Activated CD8-positive, alpha-beta memory T cell treated with anti-CD3 and anti-CD28 coated beads, Interleukin-2, amount 10 ng/mL, durations not matched to agents 7 days and 5 days (primary cell): ENCODE measurements at regions not wholly inside any gene's neighbourhood (a gene's known extent, or its start where the extent isn't known, plus 50 kb on each side); places are given as distances from the start of the nearest gene placed in this dataset.
"Not testable (repeated sequence)": the region's sequence is repeated elsewhere in the genome, so short reads cannot be mapped to it uniquely, and the experiment has no call there.

ENCODE experiments used
- ATAC-seq: fragments of 150-1000 bp; cut with Tn5 transposase; one replicate; pipeline ENCODE4 v1.10.0; 2021; ENCODE audit warnings: moderate library complexity
- CTCF ChIA-PET: fragments of 350-600 bp; sonication (Branson Sonifier 250); formaldehyde crosslinking; loops from one replicate; lab custom pipeline; 2021; ENCODE audit warnings: antibody characterized with exemption; lab: Charles Lee
- DNase-seq: peaks from one replicate; pipeline ENCODE4 v3.0.0-alpha.2; 2020
- H3K27ac Mint-ChIP-seq: one replicate; pipeline ENCODE4 v1.8.0; 2021; ENCODE audit warnings: mild to moderate bottlenecking, mixed read lengths
- H3K27me3 Mint-ChIP-seq: one replicate; pipeline ENCODE4 v1.8.0; 2021; ENCODE audit warnings: mixed read lengths
- H3K36me3 Mint-ChIP-seq: one replicate; pipeline ENCODE4 v1.8.0; 2021; ENCODE audit warnings: mild to moderate bottlenecking, mixed read lengths
- H3K4me1 Mint-ChIP-seq: one replicate; pipeline ENCODE4 v1.8.0; 2021; ENCODE audit warnings: mixed read lengths
- H3K4me3 Mint-ChIP-seq: one replicate; pipeline ENCODE4 v1.8.0; 2021; ENCODE audit warnings: mild to moderate bottlenecking, moderate library complexity, mixed read lengths
- H3K9me3 Mint-ChIP-seq: one replicate; pipeline ENCODE4 v1.8.0; 2022; ENCODE audit warnings: low read depth, mixed read lengths

DNA sequence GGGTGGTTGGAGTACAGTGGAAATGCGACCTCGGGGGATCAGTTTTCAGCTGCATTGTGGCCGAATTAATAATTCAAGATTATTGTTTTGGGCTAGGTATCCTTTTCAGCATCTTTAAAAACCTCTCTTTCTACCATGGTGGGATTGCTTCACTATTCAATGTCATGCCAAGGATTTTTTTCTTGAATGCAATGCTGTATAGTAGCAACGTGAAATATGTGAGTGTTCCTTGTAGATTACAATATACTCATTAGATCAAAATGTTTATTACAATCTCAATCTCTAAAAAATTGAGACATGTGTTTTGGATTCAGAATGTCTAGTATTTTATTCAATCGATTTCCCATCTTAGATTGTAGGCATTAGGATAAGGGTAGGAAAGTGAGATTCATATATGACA lies 586.5 kb upstream of the TBL1XR1 start:
- DNase-seq (no peak), ATAC-seq (no peak)
- Mint-ChIP-seq H3K36me3 (peaks cover 1% of the 10 kb centered on the region), H3K4me1 (peaks cover 21% of the 10 kb centered on the region), H3K4me3 (no peak overlapping the region), H3K27me3 (no peaks in the 10 kb centered on the region), H3K27ac (no peak overlapping the region), H3K9me3 (no peaks in the 10 kb centered on the region)
- CTCF ChIA-PET, result no interaction called here

DNA sequence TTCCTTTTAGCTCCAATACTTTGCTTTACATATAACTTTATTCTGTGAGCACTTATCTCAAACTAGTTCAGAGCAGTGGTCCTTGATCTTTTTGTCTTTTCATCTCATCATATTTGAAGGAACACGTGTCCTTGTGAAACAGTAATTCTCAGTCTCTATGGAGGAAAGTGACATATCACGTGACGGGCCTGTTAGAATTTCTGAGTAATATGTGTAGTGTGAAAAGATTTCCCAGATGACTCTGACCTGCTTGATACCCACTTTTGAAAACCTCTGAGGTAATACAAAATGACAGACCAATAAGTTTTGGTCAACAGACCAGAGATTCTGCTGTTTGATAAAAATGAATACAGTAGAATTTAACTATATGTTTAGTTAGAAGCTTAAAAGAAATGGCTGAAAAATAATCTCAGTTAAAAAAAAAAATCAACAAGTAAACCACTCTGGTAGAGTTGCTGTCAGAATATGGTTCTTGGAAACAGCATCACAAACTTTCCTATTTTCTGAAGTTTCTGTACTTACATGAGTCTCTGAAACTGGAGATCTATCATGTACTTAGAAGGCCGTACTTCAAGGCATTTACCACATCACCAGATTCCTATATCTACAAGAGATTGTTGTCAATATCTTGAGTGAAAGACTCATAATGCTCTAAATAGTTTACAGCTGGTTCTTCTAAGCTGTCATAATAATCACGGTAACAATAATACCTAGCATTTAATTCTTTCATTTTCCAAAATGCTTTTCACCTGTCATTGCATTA lies 590.2 kb upstream of the TBL1XR1 start:
- CTCF ChIA-PET, result interaction anchor here (1.3 kb wide), 1 partner anchor 10 kb away, joined by 3 read pairs; no protein-coding TSS in a partner anchor
- Mint-ChIP-seq H3K27me3 (no peaks in the 10 kb centered on the region), H3K4me3 (no peak overlapping the region), H3K4me1 (peaks cover 18% of the 10 kb centered on the region), H3K9me3 (no peaks in the 10 kb centered on the region), H3K36me3 (peaks cover 1% of the 10 kb centered on the region), H3K27ac (no peak overlapping the region)
- ATAC-seq (peak; percentile 78), DNase-seq (no peak)

DNA sequence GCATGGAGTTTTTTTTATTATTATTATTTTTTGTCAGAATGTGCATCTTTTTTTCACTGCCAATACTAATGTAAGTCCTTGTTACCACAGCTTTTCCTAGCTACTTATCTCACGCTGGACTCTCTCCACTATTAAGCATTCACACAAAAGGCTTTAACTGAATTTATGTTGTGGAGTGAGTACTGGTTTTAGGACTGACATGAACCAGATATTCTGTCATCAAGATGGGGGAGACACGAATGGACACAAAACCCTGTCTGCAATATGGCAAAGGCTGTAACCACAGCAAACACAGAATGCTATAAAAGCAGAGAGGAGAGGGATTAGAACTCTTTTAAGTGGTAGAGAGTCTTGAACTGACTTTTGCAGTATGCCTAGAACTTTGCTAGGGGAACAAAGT lies 592.2 kb upstream of the TBL1XR1 start:
- Mint-ChIP-seq H3K27ac (no peak overlapping the region), H3K27me3 (peaks cover 2% of the 10 kb centered on the region), H3K9me3 (no peaks in the 10 kb centered on the region), H3K36me3 (peaks cover 1% of the 10 kb centered on the region), H3K4me3 (no peak overlapping the region), H3K4me1 (peaks cover 18% of the 10 kb centered on the region)
- DNase-seq (no peak), ATAC-seq (no peak)
- CTCF ChIA-PET, result interaction anchor here (0.7 kb wide), 1 partner anchor 232 kb away, joined by 3 read pairs; no protein-coding TSS in a partner anchor

DNA sequence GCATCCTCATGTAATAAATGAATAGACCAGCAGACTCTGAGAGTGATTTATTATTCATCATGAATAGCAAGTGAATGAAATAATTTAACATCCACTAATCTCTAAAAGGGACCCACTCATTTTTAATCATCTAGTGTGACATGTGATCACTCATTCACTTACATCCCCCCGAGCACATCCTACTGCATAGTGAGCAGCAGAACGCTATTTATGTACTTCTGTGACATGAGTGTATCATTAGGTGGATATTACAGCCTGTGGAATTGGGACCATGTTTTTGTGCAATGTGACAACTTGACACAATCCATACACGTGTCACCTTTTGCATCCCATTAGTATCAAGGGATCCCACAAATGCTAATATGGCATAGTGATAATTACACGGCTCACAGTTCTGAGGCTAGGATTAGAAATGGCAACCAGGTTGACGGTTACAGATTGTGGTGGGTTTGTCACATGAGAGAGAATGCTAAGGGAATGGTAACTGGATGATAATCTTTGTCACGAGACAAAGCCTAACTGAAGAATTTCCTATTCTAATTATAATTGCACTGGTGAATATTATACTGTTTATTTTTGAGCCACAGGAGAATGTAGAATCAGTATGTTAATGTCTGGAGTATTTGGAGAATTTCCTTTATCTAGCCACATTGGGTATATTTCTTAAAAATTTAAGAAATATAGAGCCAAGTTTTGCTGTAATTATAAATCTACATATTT lies 595.2 kb upstream of the TBL1XR1 start:
- no peak overlapping the region for H3K4me3 Mint-ChIP-seq
- H3K9me3 Mint-ChIP-seq, result no peaks in the 10 kb centered on the region
- DNase-seq (no peak), ATAC-seq (no peak)
- peaks cover 2% of the 10 kb centered on the region for H3K27me3 Mint-ChIP-seq
- H3K4me1 Mint-ChIP-seq, result peaks cover 7% of the 10 kb centered on the region
- CTCF ChIA-PET, result no interaction called here
- H3K27ac Mint-ChIP-seq, result no peak overlapping the region
- H3K36me3 Mint-ChIP-seq, result no peaks in the 10 kb centered on the region

DNA sequence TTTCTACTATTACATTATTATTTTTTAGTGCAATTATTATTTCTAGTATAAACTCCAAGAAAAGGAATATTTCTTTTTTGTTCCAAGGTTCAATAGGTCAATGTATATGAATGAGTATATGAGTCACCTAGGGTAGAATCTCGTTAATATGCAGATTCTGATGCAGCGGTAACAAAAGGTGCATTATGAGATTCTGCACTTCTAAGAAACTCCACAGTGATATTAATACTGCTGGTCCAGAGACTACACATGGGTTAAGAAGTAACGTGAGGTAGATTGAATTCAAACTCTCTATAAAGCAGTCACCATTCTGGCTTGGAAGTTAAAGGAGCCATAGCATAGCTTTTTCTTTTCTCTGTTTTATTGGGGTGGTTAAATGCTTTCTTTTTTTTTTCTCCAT lies 596.2 kb upstream of the TBL1XR1 start:
- ATAC-seq (no peak), DNase-seq (no peak)
- Mint-ChIP-seq H3K36me3 (no peaks in the 10 kb centered on the region), H3K4me1 (no peaks in the 10 kb centered on the region), H3K9me3 (no peaks in the 10 kb centered on the region), H3K4me3 (no peak overlapping the region), H3K27ac (no peak overlapping the region), H3K27me3 (peaks cover 2% of the 10 kb centered on the region)
- CTCF ChIA-PET, result interaction anchor here (0.6 kb wide), 1 partner anchor 203 kb away, joined by 5 read pairs; no protein-coding TSS in a partner anchor

DNA sequence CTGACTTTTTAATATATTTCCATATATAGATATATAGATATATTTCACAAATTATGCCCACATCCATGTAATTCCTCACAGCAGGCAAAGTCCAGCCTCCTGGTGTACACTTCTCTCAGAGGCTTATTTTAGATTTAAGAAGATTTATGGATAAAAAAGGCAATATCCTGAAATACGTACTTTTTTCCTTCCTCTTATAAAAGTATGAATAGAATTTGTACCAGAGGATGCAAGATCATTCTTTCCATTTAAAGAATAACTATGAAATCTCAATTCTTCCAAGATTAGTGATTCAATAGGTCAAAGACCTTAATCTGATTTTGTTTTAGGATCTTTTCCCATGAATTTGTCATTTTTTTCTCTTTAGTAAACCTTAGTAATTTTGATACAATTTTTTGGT lies 597.9 kb upstream of the TBL1XR1 start:
- CTCF ChIA-PET, result no interaction called here
- Mint-ChIP-seq H3K27me3 (peaks cover 2% of the 10 kb centered on the region), H3K4me3 (no peak overlapping the region), H3K27ac (no peak overlapping the region), H3K9me3 (no peaks in the 10 kb centered on the region), H3K4me1 (peaks cover 6% of the 10 kb centered on the region), H3K36me3 (no peaks in the 10 kb centered on the region)
- ATAC-seq (no peak), DNase-seq (no peak)

DNA sequence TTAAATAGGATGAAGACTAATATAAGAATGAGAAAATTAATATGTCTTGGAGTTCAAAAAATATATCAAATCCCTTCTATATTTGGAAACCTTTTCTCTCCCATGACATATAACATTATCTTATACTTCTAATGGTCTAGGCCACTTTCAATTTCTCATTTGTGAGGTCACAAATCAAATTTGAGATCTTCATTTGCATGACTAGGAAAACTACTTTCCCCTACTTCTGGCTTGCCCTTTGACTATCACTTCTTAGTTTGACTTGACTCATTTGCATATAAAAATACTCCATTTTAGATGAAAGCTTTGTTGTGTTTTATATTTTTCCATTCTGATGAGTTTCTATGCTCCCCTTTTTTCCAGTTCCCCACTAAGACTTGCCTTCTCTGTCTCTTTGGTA lies 598.6 kb upstream of the TBL1XR1 start:
- Mint-ChIP-seq H3K36me3 (no peaks in the 10 kb centered on the region), H3K9me3 (no peaks in the 10 kb centered on the region), H3K4me3 (no peak overlapping the region), H3K27me3 (peaks cover 2% of the 10 kb centered on the region), H3K27ac (no peak overlapping the region), H3K4me1 (peaks cover 7% of the 10 kb centered on the region)
- no peak for DNase-seq
- CTCF ChIA-PET, result no interaction called here
- ATAC-seq, result no peak

DNA sequence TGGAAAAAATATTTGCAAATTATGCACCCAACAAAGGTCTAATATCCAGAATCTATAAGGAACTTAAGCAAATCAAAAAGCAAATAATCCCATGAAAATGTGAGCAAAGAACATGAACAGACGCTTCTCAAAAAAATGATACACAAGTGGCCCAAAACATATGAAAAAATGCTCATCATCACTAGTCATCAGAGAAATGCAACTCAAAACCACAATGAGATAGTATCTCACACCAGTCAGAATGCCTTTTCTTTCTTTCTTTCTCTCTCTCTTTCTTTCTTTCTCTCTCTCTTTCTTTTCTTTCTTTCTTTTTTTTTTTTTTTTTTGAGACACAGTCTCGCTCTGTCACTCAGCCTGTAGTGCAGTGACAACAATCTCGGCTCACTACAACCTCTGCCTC lies 602.9 kb upstream of the TBL1XR1 start:
- ATAC-seq, H3K27me3 Mint-ChIP-seq, DNase-seq, H3K9me3 Mint-ChIP-seq, H3K27ac Mint-ChIP-seq, H3K4me1 Mint-ChIP-seq, CTCF ChIA-PET, H3K4me3 Mint-ChIP-seq, H3K36me3 Mint-ChIP-seq: not testable (repeated sequence)

DNA sequence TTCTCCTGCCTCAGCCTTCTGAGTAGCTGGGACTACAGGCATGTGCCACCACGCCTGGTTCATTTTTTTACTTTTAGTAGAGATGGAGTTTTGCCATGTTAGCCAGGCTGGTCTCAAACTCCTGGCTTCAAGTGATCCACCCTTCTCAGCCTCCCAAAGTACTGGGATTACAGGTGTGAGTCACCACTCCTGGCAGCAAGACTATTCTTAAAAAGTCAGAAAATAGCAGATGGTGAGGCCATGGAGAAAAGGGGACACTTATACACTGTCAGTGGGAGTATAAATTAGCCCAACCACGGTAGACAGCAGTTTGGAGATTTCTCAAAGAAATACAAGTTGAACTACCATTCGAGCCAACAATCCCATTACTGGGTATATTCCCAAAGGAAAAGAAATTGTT lies 603.3 kb upstream of the TBL1XR1 start:
- Mint-ChIP-seq H3K27me3 (peaks cover 3% of the 10 kb centered on the region), H3K36me3 (no peaks in the 10 kb centered on the region), H3K4me1 (peaks cover 7% of the 10 kb centered on the region), H3K27ac (no peak overlapping the region), H3K4me3 (no peak overlapping the region), H3K9me3 (no peaks in the 10 kb centered on the region)
- CTCF ChIA-PET, result no interaction called here
- no peak for ATAC-seq
- DNase-seq, result no peak

DNA sequence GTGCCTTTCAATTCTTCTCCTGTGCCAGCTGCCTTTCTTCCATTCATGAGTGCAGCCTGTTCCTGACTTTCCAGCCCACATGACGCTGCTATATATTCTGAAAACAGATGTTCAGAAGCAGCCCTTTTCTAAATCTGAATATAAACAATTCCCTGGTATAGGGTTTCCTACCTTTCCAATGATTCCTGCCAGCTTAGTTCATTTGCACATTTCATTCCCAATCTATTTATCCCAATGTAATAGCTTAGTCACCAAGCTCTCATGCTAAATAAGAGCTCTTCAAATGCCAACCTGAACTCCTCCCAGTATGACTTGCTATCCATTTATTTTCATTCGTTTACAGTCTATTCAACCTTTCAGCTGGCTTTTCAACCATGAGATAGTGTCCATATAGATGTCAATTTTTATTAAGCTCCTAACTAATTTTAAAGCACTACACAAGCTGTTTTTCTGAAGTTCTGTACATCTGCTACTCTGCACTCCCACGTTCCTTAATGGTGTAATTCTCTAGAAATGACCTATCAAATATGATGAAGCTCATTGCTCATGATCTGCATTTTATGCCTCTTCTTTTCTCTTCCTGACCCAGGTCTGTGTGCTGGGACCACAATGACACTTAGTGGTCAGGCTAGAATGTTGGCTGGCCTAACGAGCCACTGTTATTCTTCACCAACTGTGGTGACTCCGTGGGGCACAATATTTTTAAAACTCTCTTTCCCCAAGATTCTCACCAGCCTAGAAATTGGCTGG lies 605.0 kb upstream of the TBL1XR1 start:
- ATAC-seq (no peak), DNase-seq (no peak)
- H3K27ac Mint-ChIP-seq, result no peak overlapping the region
- no peak overlapping the region for H3K4me3 Mint-ChIP-seq
- H3K36me3 Mint-ChIP-seq, result no peaks in the 10 kb centered on the region
- H3K27me3 Mint-ChIP-seq, result peaks cover 3% of the 10 kb centered on the region
- CTCF ChIA-PET, result no interaction called here
- peaks cover 7% of the 10 kb centered on the region for H3K4me1 Mint-ChIP-seq
- H3K9me3 Mint-ChIP-seq, result no peaks in the 10 kb centered on the region

DNA sequence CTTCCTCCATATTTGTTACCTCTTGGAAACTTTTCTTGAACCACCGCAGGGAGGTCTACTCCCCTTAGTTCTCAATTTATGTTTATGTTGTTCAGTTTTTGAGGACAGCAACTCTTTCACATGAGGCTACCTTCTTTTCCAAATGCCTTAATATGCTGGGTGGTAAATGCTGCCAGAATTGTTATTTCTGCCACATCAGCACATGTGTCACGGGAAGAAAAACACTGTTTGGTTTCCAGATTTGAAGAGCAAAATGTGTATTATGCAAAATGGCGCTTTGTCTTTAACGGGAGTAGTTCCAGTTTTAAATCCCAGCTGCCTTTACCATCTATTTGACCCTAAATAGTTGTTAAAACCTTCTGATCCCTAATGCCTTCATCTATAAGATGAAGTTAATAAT lies 606.2 kb upstream of the TBL1XR1 start:
- H3K4me1 Mint-ChIP-seq, result peaks cover 7% of the 10 kb centered on the region
- no peak overlapping the region for H3K4me3 Mint-ChIP-seq
- peaks cover 3% of the 10 kb centered on the region for H3K27me3 Mint-ChIP-seq
- H3K36me3 Mint-ChIP-seq, result no peaks in the 10 kb centered on the region
- CTCF ChIA-PET, result no interaction called here
- H3K27ac Mint-ChIP-seq, result no peak overlapping the region
- no peak for ATAC-seq
- DNase-seq, result no peak
- H3K9me3 Mint-ChIP-seq, result no peaks in the 10 kb centered on the region

DNA sequence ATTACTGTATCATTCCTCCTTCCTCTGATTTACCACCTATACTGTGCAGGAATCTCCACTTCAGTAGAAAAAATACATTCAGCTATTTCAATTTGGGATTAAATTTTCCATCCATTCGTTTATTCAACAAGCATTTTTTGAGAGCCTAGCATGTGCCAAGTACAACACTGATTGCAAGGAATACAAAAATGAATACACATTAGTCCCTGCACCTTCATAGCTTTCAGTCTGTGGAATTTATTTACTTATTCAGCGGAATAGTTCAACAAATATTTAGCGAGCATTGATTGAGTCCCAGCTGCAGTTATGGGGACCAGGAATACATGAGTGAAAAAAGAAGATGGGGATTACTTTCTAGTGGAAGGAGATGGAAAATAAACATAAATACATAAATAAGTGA lies 606.8 kb upstream of the TBL1XR1 start:
- peaks cover 3% of the 10 kb centered on the region for H3K27me3 Mint-ChIP-seq
- ATAC-seq (no peak), DNase-seq (no peak)
- CTCF ChIA-PET, result no interaction called here
- H3K4me3 Mint-ChIP-seq, result no peak overlapping the region
- H3K27ac Mint-ChIP-seq, result no peak overlapping the region
- no peaks in the 10 kb centered on the region for H3K9me3 Mint-ChIP-seq
- no peaks in the 10 kb centered on the region for H3K36me3 Mint-ChIP-seq
- peaks cover 7% of the 10 kb centered on the region for H3K4me1 Mint-ChIP-seq

DNA sequence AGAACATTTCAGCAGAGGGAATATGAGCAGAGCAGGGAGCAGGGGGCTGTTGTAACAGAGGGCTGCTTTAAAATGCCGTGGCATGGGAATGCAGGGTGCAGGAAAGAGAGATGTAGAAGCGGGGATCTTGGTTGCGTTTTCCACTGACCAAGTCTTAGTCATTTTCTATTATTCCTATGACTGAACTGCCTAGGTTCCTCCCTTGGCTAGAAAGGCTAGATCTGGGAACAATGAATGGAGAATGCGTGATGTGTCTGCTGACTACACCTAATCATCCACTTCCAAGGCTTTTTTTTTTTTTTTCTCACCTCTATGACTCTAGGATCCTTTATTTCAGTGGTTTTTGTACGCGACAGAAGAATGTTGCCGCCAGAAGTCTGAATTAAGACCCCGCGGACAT lies 607.4 kb upstream of the TBL1XR1 start:
- Mint-ChIP-seq H3K27ac (no peak overlapping the region), H3K27me3 (peaks cover 3% of the 10 kb centered on the region), H3K36me3 (no peaks in the 10 kb centered on the region), H3K4me3 (no peak overlapping the region), H3K9me3 (no peaks in the 10 kb centered on the region), H3K4me1 (peaks cover 6% of the 10 kb centered on the region)
- no peak for ATAC-seq
- no peak for DNase-seq
- CTCF ChIA-PET, result no interaction called here
